ENCODE measurements at regions not wholly inside any gene's neighbourhood (a gene's known extent, or its start where the extent isn't known, plus 50 kb on each side); places are given as distances from the start of the nearest gene placed in this dataset.

- FAIRE-seq: no peak
These were observed 69.7 kb upstream of the SPRED1 start for GRCh38 chr15:38182900-38183299.

- FAIRE-seq: no peak
These were observed 66.1 kb upstream of the SPRED1 start for GRCh38 chr15:38186507-38186906.

- no peak for FAIRE-seq
These were observed 64.9 kb upstream of the SPRED1 start for GRCh38 chr15:38187630-38188313.

GRCh38 chr15:38189671-38190295 is 62.9 kb upstream of the SPRED1 start:
- FAIRE-seq: no peak

GRCh38 chr15:38190501-38190900 is 62.1 kb upstream of the SPRED1 start:
- FAIRE-seq: no peak

GRCh38 chr15:38192496-38192895 is 60.1 kb upstream of the SPRED1 start:
- FAIRE-seq: no peak

GRCh38 chr15:38193496-38193895 is 59.1 kb upstream of the SPRED1 start:
- no peak for FAIRE-seq

- no peak for FAIRE-seq
These were observed 57.3 kb upstream of the SPRED1 start for GRCh38 chr15:38195191-38195901.

GRCh38 chr15:38196076-38196475 is 56.6 kb upstream of the SPRED1 start:
- FAIRE-seq: no peak

- FAIRE-seq: no peak
These were observed 55.1 kb upstream of the SPRED1 start for GRCh38 chr15:38197553-38197952.

- FAIRE-seq: no peak
These were observed 50.9 kb upstream of the SPRED1 start for GRCh38 chr15:38201714-38202113.

- FAIRE-seq: no peak
These were observed 50.3 kb upstream of the SPRED1 start for GRCh38 chr15:38202361-38202760.

All from TTC549 (cell line).